ENCODE measurements at regions not wholly inside any gene's neighbourhood (a gene's known extent, or its start where the extent isn't known, plus 50 kb on each side); places are given as distances from the start of the nearest gene placed in this dataset.

DNA sequence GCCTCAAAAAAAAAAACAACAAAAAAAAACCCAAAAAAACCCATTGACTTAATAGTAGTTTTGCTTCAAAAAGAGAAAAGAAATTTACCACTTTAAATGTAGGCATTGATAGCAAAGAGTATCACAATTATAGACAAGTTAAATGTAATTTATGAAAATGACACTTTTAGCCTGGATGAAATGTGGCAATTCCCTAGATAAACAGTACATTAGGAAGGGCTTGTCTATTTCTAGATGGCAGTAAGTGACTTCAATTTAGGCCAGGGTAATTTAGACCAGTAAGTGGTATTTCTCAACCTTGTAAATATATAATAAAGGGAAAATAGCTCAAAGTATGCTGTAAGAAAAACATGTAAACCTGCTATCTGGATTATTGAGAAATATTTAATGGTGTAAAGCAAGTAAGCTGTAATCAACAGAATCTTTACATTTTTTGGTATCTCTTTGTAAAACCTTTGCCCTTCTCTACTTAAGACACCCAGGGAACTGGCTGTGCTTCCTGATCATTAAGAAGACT is 103.7 kb upstream of the RAPGEF2 start:
- Histone ChIP-seq H3K79me1 (ENCODE audit: low read length) (no peaks in the 10 kb centered on the region), H3K4me2 (ENCODE audit: low read length) (no peak overlapping the region), H4K8ac (ENCODE audit: low read depth, low read length) (no peak overlapping the region), H3K9ac (ENCODE audit: low read length) (no peak overlapping the region), H3K23ac (ENCODE audit: low read length) (no peak overlapping the region), H3K79me2 (ENCODE audit: control insufficient read depth, insufficient read depth, low read length) (no peaks in the 10 kb centered on the region), H4K5ac (ENCODE audit: low read length) (no peak overlapping the region), H3K4me1 (ENCODE audit: control insufficient read depth, low read depth, low read length) (no peaks in the 10 kb centered on the region), H3K36me3 (ENCODE audit: control insufficient read depth, insufficient read depth, low read length) (no peaks in the 10 kb centered on the region), H3K56ac (ENCODE audit: low read length) (no peak overlapping the region), H3K4me3 (ENCODE audit: low read length) (no peak overlapping the region), H2BK120ac (ENCODE audit: low read depth, low read length) (no peak overlapping the region), H3K4ac (ENCODE audit: low read depth, low read length) (no peak overlapping the region), H2AK5ac (ENCODE audit: low read length) (no peak overlapping the region), H2BK15ac (replicated peaks; ENCODE audit: low read depth) (no peak overlapping the region), H3K27ac (ENCODE audit: low read depth, low read length) (no peak overlapping the region), H2BK5ac (ENCODE audit: low read length) (no peak overlapping the region), H3K18ac (ENCODE audit: low read length) (no peak overlapping the region), H3K27me3 (ENCODE audit: insufficient read depth, low read length, poor library complexity) (no peaks in the 10 kb centered on the region)
- no peak for DNase-seq

DNA sequence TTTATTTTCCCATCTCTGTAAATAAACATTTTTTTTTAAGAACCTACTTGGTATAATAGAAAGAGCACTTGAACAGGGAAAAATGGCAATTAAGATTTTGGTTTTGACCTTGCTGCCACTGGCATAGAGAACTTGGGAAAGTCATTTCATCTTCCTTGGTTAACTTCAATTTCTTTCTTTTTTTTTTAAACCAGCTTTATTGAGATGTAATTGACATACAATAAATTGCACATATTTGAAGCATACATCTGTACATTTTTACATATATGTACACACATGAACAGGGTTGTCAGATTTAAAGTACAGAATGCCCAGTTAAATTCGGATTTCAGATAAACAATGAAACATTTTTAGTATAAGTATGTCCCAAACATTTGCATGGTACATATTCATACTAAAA is 103.0 kb upstream of the RAPGEF2 start:
- Histone ChIP-seq H4K5ac (ENCODE audit: low read length) (no peak overlapping the region), H3K9ac (ENCODE audit: low read length) (no peak overlapping the region), H3K27ac (ENCODE audit: low read depth, low read length) (no peak overlapping the region), H3K23ac (ENCODE audit: low read length) (no peak overlapping the region), H2BK15ac (replicated peaks; ENCODE audit: low read depth) (no peak overlapping the region), H3K56ac (ENCODE audit: low read length) (no peak overlapping the region), H2BK120ac (ENCODE audit: low read depth, low read length) (no peak overlapping the region), H2AK5ac (ENCODE audit: low read length) (no peak overlapping the region), H3K79me2 (ENCODE audit: control insufficient read depth, insufficient read depth, low read length) (no peaks in the 10 kb centered on the region), H2BK5ac (ENCODE audit: low read length) (no peak overlapping the region), H3K79me1 (ENCODE audit: low read length) (no peaks in the 10 kb centered on the region), H3K4me1 (ENCODE audit: control insufficient read depth, low read depth, low read length) (no peaks in the 10 kb centered on the region), H3K4me2 (ENCODE audit: low read length) (no peak overlapping the region), H3K18ac (ENCODE audit: low read length) (no peak overlapping the region), H3K4ac (ENCODE audit: low read depth, low read length) (no peak overlapping the region), H3K36me3 (ENCODE audit: control insufficient read depth, insufficient read depth, low read length) (no peaks in the 10 kb centered on the region), H3K27me3 (ENCODE audit: insufficient read depth, low read length, poor library complexity) (no peaks in the 10 kb centered on the region), H3K4me3 (ENCODE audit: low read length) (no peak overlapping the region), H4K8ac (ENCODE audit: low read depth, low read length) (no peak overlapping the region)
- no CpG with 5 or more reads among the region's 1 CpG for WGBS (ENCODE audit: extremely low coverage, insufficient coverage, low lambda C conversion rate)
- no peak for DNase-seq

DNA sequence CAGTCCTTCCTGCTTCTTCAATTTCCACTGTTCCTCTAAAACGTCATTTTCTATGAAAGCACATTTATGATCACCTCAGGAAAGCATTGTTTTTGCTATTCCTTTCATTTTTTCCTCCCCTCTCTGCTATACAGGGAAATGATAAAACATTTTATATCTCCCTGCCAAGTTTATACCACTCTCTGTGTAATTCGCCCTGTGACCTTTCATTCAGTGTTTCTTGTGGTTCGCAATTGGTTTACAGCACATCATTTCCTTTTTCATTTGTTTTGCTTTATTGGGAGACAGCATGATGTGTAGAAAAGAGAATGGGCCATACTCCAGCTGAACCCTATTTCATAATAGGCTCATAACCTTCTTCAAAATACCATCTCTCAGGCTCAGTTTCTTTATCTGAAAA is 99.9 kb upstream of the RAPGEF2 start:
- H3K27ac ChIP-seq (ENCODE audit: low read depth, low read length), result no peak overlapping the region
- no peak overlapping the region for H2BK5ac ChIP-seq (ENCODE audit: low read length)
- no peak overlapping the region for H2BK15ac ChIP-seq (replicated peaks; ENCODE audit: low read depth)
- no peak for DNase-seq
- H3K4me2 ChIP-seq (ENCODE audit: low read length), result no peak overlapping the region
- no peaks in the 10 kb centered on the region for H3K27me3 ChIP-seq (ENCODE audit: insufficient read depth, low read length, poor library complexity)
- H3K4me1 ChIP-seq (ENCODE audit: control insufficient read depth, low read depth, low read length), result no peaks in the 10 kb centered on the region
- no peaks in the 10 kb centered on the region for H3K36me3 ChIP-seq (ENCODE audit: control insufficient read depth, insufficient read depth, low read length)
- H4K8ac ChIP-seq (ENCODE audit: low read depth, low read length), result no peak overlapping the region
- H3K4ac ChIP-seq (ENCODE audit: low read depth, low read length), result no peak overlapping the region
- H3K79me2 ChIP-seq (ENCODE audit: control insufficient read depth, insufficient read depth, low read length), result no peaks in the 10 kb centered on the region
- H2AK5ac ChIP-seq (ENCODE audit: low read length), result no peak overlapping the region
- no peak overlapping the region for H3K18ac ChIP-seq (ENCODE audit: low read length)
- H2BK120ac ChIP-seq (ENCODE audit: low read depth, low read length), result no peak overlapping the region
- WGBS (ENCODE audit: extremely low coverage, insufficient coverage, low lambda C conversion rate), result no CpG with 5 or more reads among the region's 3 CpGs
- no peaks in the 10 kb centered on the region for H3K79me1 ChIP-seq (ENCODE audit: low read length)
- H3K9ac ChIP-seq (ENCODE audit: low read length), result no peak overlapping the region
- H4K5ac ChIP-seq (ENCODE audit: low read length), result no peak overlapping the region
- H3K56ac ChIP-seq (ENCODE audit: low read length), result no peak overlapping the region
- H3K23ac ChIP-seq (ENCODE audit: low read length), result no peak overlapping the region
- no peak overlapping the region for H3K4me3 ChIP-seq (ENCODE audit: low read length)

DNA sequence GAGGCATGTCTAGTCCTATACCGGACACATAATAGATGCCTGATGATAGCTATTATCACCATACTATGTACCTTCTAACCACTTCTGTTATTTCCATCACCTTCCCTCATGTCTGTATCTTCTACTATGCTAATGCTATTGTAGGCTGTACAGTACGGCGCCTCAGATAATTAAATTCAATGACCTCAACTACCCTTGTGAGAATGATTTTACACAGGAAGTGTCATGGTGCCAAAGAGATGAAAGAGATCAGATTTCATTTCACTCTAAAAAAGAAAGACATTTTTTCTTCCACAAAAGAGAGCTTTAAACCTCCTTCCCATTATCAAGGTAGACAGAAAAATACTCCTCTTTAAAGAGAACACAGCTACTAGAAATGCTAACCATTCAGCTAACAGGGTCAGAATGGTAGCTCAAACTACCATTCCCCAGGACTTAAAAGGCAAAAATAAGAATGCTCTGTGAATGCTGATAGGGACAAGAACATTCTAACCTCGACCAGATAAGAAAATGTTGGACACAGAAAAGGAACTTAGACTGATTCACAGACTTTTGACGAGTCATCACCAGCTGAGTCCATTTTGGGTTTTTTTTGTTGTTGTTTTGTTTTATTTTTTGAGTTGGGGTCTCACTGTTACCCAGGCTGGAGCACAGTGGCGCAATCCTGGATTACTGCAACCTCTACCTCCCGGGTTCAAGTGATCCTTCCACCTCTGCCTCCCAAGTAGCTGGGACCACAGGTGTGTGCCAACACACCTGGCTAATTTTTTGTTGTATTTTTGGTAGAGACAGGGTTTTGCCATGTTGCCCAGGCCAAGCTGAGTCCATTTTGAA is 99.2 kb upstream of the RAPGEF2 start:
- no peak overlapping the region for H4K5ac ChIP-seq (ENCODE audit: low read length)
- no peak overlapping the region for H2BK5ac ChIP-seq (ENCODE audit: low read length)
- H3K4ac ChIP-seq (ENCODE audit: low read depth, low read length), result no peak overlapping the region
- no peaks in the 10 kb centered on the region for H3K4me1 ChIP-seq (ENCODE audit: control insufficient read depth, low read depth, low read length)
- H3K4me3 ChIP-seq (ENCODE audit: low read length), result no peak overlapping the region
- no peaks in the 10 kb centered on the region for H3K36me3 ChIP-seq (ENCODE audit: control insufficient read depth, insufficient read depth, low read length)
- no peak overlapping the region for H3K4me2 ChIP-seq (ENCODE audit: low read length)
- no peak overlapping the region for H3K23ac ChIP-seq (ENCODE audit: low read length)
- no peak for DNase-seq
- H3K27me3 ChIP-seq (ENCODE audit: insufficient read depth, low read length, poor library complexity), result no peaks in the 10 kb centered on the region
- WGBS (ENCODE audit: extremely low coverage, insufficient coverage, low lambda C conversion rate), result no CpG with 5 or more reads among the region's 7 CpGs
- no peaks in the 10 kb centered on the region for H3K79me2 ChIP-seq (ENCODE audit: control insufficient read depth, insufficient read depth, low read length)
- H2BK15ac ChIP-seq (replicated peaks; ENCODE audit: low read depth), result no peak overlapping the region
- H4K8ac ChIP-seq (ENCODE audit: low read depth, low read length), result no peak overlapping the region
- H3K56ac ChIP-seq (ENCODE audit: low read length), result no peak overlapping the region
- H3K18ac ChIP-seq (ENCODE audit: low read length), result no peak overlapping the region
- no peaks in the 10 kb centered on the region for H3K79me1 ChIP-seq (ENCODE audit: low read length)
- no peak overlapping the region for H3K9ac ChIP-seq (ENCODE audit: low read length)
- no peak overlapping the region for H2AK5ac ChIP-seq (ENCODE audit: low read length)
- H3K27ac ChIP-seq (ENCODE audit: low read depth, low read length), result no peak overlapping the region
- no peak overlapping the region for H2BK120ac ChIP-seq (ENCODE audit: low read depth, low read length)

DNA sequence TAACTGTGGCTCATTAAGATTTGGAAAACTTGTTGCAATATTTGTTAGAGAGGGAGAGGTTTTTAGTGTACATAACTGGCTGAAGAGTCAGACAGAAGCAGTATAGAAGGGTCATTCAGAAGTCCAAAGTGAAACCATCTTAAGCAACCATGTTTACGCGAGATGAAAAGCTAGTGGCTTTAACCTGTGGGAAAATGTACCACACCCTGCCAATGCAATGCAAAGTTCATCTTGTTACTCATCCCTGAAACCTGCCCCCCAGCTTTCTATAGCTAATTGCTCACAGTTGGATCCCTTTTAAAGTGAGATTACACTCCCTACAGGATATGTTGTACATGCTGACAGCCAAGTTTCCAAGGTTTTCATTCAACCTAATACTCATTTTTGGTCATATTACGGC is 96.7 kb upstream of the RAPGEF2 start:
- Histone ChIP-seq H3K23ac (ENCODE audit: low read length) (no peak overlapping the region), H3K18ac (ENCODE audit: low read length) (no peak overlapping the region), H3K4me3 (ENCODE audit: low read length) (no peak overlapping the region), H4K8ac (ENCODE audit: low read depth, low read length) (no peak overlapping the region), H2AK5ac (ENCODE audit: low read length) (no peak overlapping the region), H3K79me2 (ENCODE audit: control insufficient read depth, insufficient read depth, low read length) (no peaks in the 10 kb centered on the region), H4K5ac (ENCODE audit: low read length) (no peak overlapping the region), H2BK5ac (ENCODE audit: low read length) (no peak overlapping the region), H3K9ac (ENCODE audit: low read length) (no peak overlapping the region), H3K27me3 (ENCODE audit: insufficient read depth, low read length, poor library complexity) (no peaks in the 10 kb centered on the region), H2BK15ac (replicated peaks; ENCODE audit: low read depth) (no peak overlapping the region), H3K56ac (ENCODE audit: low read length) (no peak overlapping the region), H3K4ac (ENCODE audit: low read depth, low read length) (no peak overlapping the region), H3K4me2 (ENCODE audit: low read length) (no peak overlapping the region), H3K27ac (ENCODE audit: low read depth, low read length) (no peak overlapping the region), H3K4me1 (ENCODE audit: control insufficient read depth, low read depth, low read length) (no peaks in the 10 kb centered on the region), H3K36me3 (ENCODE audit: control insufficient read depth, insufficient read depth, low read length) (no peaks in the 10 kb centered on the region), H2BK120ac (ENCODE audit: low read depth, low read length) (no peak overlapping the region), H3K79me1 (ENCODE audit: low read length) (no peaks in the 10 kb centered on the region)
- WGBS (ENCODE audit: extremely low coverage, insufficient coverage, low lambda C conversion rate), result no CpG with 5 or more reads among the region's 3 CpGs
- DNase-seq, result no peak

DNA sequence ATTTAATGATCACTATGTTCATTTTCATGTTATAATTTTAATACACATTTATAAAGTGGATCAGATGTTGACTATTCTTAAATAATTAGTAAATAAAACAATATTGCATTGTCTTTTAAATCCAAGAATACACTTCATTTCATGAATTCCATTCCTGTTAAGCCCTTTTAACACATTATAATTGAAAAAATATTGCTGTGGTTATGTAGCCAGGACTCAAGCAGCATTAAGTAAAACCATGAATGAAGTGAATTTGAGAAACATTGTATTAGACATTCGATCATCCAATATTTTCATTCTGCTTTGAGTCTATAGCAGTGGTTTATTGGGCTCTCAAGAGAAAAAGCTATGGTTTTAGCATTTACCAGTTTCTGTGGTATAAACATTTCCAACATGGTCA is 94.2 kb upstream of the RAPGEF2 start:
- Histone ChIP-seq H3K27ac (ENCODE audit: low read depth, low read length) (no peak overlapping the region), H3K23ac (ENCODE audit: low read length) (no peak overlapping the region)
- no CpG with 5 or more reads among the region's 1 CpG for WGBS (ENCODE audit: extremely low coverage, insufficient coverage, low lambda C conversion rate)

More for the DNA sequence above, 94.2 kb upstream of the RAPGEF2 start:
- Histone ChIP-seq H2BK120ac (ENCODE audit: low read depth, low read length) (no peak overlapping the region), H3K36me3 (ENCODE audit: control insufficient read depth, insufficient read depth, low read length) (no peaks in the 10 kb centered on the region), H2BK5ac (ENCODE audit: low read length) (no peak overlapping the region), H3K4me3 (ENCODE audit: low read length) (no peak overlapping the region), H2BK15ac (replicated peaks; ENCODE audit: low read depth) (no peak overlapping the region), H3K79me1 (ENCODE audit: low read length) (no peaks in the 10 kb centered on the region), H3K56ac (ENCODE audit: low read length) (no peak overlapping the region), H3K4me2 (ENCODE audit: low read length) (no peak overlapping the region), H3K27me3 (ENCODE audit: insufficient read depth, low read length, poor library complexity) (no peaks in the 10 kb centered on the region), H4K5ac (ENCODE audit: low read length) (no peak overlapping the region), H2AK5ac (ENCODE audit: low read length) (no peak overlapping the region), H3K4me1 (ENCODE audit: control insufficient read depth, low read depth, low read length) (no peaks in the 10 kb centered on the region), H3K79me2 (ENCODE audit: control insufficient read depth, insufficient read depth, low read length) (no peaks in the 10 kb centered on the region), H4K8ac (ENCODE audit: low read depth, low read length) (no peak overlapping the region), H3K18ac (ENCODE audit: low read length) (no peak overlapping the region), H3K9ac (ENCODE audit: low read length) (no peak overlapping the region), H3K4ac (ENCODE audit: low read depth, low read length) (no peak overlapping the region)
- no peak for DNase-seq
